ENCODE measurements at regions not wholly inside any gene's neighbourhood (a gene's known extent, or its start where the extent isn't known, plus 50 kb on each side); places are given as distances from the start of the nearest gene placed in this dataset.

DNA sequence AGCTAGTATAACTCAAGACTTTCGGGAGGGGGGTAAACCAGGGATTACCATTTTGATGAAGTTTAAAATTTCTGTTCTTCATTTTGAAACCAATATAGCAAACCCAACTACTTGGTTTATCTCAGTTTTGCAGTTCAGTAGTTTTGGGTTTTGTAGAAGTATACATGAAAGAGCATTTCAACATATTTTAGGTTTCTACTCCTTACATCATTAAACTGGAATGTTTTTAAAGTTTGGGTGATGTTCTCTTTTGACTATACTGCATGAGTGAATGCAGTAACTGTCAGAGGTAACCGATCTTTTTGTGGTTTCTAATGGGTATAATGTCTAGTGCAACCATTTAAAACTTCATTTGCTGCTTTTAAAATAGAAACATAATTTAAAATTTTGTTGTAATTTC, 248.3 kb upstream of the MAD2L1 start:
- no peak overlapping the region for H3K4me2 ChIP-seq (ENCODE audit: low read depth, low read length)
- TF ChIP-seq ZNF256 (CRISPR knock-in tag; conservative IDR thresholded peaks at IDR 0.05) (no peak), ZSCAN20 (CRISPR knock-in tag; IDR thresholded peaks at IDR 0.05; ENCODE audit: borderline replicate concordance) (no peak), ZNF441 (CRISPR knock-in tag; IDR thresholded peaks at IDR 0.05; ENCODE audit: borderline replicate concordance) (no peak), ZBTB8A (CRISPR knock-in tag; IDR thresholded peaks at IDR 0.05; ENCODE audit: borderline replicate concordance, low read depth) (no peak), PITX1 (CRISPR knock-in tag; IDR thresholded peaks at IDR 0.05) (no peak), RBAK (CRISPR knock-in tag; IDR thresholded peaks at IDR 0.05) (no peak), ZFP36L2 (CRISPR knock-in tag; IDR thresholded peaks at IDR 0.05) (no peak), IKZF4 (CRISPR knock-in tag; IDR thresholded peaks at IDR 0.05; ENCODE audit: borderline replicate concordance, low read depth, not compliant biosample characterization) (no peak), ZNF530 (CRISPR knock-in tag; IDR thresholded peaks at IDR 0.05; ENCODE audit: low read depth) (no peak)
- TF ChIP-seq, protein P1, sequence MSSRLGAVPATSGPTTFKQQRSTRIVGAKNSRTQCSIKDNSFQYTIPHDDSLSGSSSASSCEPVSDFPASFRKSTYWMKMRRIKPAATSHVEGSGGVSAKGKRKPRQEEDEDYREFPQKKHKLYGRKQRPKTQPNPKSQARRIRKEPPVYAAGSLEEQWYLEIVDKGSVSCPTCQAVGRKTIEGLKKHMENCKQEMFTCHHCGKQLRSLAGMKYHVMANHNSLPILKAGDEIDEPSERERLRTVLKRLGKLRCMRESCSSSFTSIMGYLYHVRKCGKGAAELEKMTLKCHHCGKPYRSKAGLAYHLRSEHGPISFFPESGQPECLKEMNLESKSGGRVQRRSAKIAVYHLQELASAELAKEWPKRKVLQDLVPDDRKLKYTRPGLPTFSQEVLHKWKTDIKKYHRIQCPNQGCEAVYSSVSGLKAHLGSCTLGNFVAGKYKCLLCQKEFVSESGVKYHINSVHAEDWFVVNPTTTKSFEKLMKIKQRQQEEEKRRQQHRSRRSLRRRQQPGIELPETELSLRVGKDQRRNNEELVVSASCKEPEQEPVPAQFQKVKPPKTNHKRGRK (CRISPR knock-in tag; IDR thresholded peaks at IDR 0.05): no peak
- TF ChIP-seq, protein P2, sequence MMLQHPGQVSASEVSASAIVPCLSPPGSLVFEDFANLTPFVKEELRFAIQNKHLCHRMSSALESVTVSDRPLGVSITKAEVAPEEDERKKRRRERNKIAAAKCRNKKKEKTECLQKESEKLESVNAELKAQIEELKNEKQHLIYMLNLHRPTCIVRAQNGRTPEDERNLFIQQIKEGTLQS (CRISPR knock-in tag; IDR thresholded peaks at IDR 0.05): no peak
- no TSS peak for BruUV-seq (replicated peaks)
- H3K27ac ChIP-seq (ENCODE audit: extremely low read length, insufficient read depth, low read length): no peak overlapping the region
- H2AFZ ChIP-seq (ENCODE audit: low read length): no peak overlapping the region
- ChIA-PET POLR2A (no interaction called here), CTCF (ENCODE audit: low intra/inter-chr PET ratio, low total read pairs) (no interaction called here)
- ATAC-seq: no peak
- no peaks in the 10 kb centered on the region for H3K27me3 ChIP-seq (ENCODE audit: control insufficient read depth in 1 of 2, insufficient read depth in 2 of 2, low read length in 2 of 2)
- in situ Hi-C loops (cut with HindIII; ENCODE audit: extremely low pct_ligation_motif_present, low pct_unique_long_range_greater_than_20kb): no loop called here
- H3K4me3 ChIP-seq (replicated peaks in 1 of 3; ENCODE audit: insufficient read depth in 1 of 3, low read depth in 2 of 3, low read length in 3 of 3): no peak overlapping the region
- no peak for FAIRE-seq
- no peaks in the 10 kb centered on the region for H4K20me1 ChIP-seq (ENCODE audit: insufficient read depth, low read length)
- no peaks in the 10 kb centered on the region for H3K79me2 ChIP-seq (ENCODE audit: insufficient read depth, low read length)
- no peak overlapping the region for H3K9ac ChIP-seq (ENCODE audit: insufficient read depth, low read depth, low read length)
- no peaks in the 10 kb centered on the region for H3K4me1 ChIP-seq (ENCODE audit: insufficient read depth, low read length)
- WGBS (ENCODE audit: low lambda C conversion rate): 0% methylated on average over 2 of the region's 2 CpGs
- intact Hi-C loops (cut with micrococcal nuclease; ENCODE audit: unreplicated experiment): loop anchor here (5.0 kb wide), 1 partner anchor 1297 kb away; no protein-coding TSS in a partner anchor
- H3K36me3 ChIP-seq (replicated peaks in 1 of 2; ENCODE audit: control insufficient read depth in 1 of 2, insufficient read depth in 2 of 2, low read length in 2 of 2): no peaks in the 10 kb centered on the region
- H3K9me3 ChIP-seq (ENCODE audit: low read length): no peaks in the 10 kb centered on the region
- DNase-seq (ENCODE audit: low spot score): no peak

Measured in HepG2 (cell line).